SIG-M5 treated with dmso at 0.1 percent for 504 hours (cell line): ENCODE measurements at regions not wholly inside any gene's neighbourhood (a gene's known extent, or its start where the extent isn't known, plus 50 kb on each side); places are given as distances from the start of the nearest gene placed in this dataset.
A peak's percentile ranks its signal among the peaks of the same experiment; 100 is the strongest.

Experiments used
- DNase-seq: peaks from one replicate; lab custom pipeline; 2025; ENCODE audit not compliant: unreplicated experiment; lab: John Stamatoyannopoulos, UW

- peak; percentile 69 for DNase-seq
Observed at GRCh38 chr9:6703898-6704639, 53.7 kb upstream of the KDM4C start.

GRCh38 chr9:6702707-6703106 lies 55.1 kb upstream of the KDM4C start:
- DNase-seq, result no peak

- no peak for DNase-seq
Observed at GRCh38 chr9:6696178-6696577, 50.6 kb upstream of the GLDC start.

- no peak for DNase-seq
Observed at GRCh38 chr9:6695121-6695814, 49.7 kb upstream of the GLDC start.
